ENCODE measurements at regions not wholly inside any gene's neighbourhood (a gene's known extent, or its start where the extent isn't known, plus 50 kb on each side); places are given as distances from the start of the nearest gene placed in this dataset.

DNA sequence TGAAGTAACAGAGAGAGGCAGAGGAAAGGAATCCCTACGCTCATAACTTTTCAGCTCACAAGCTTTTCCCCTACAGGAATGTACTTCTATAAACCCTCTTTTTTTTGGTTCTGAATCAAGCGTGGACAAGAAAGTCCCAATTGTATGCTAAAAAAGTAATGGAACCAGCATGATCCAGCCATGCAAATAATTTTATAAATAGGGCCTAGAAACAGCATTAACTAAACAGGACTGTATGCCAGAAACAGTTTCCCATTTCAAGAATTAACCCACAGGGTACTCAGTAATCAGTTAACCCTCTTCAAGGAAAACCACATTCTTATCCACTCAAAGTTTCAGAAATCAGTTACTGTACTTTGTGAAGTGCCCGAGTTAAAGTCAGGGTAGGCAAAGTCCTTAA is 87.0 kb upstream of the HMGCLL1 start:
- Mint-ChIP-seq H3K27ac (no peak overlapping the region), H3K36me3 (no peaks in the 10 kb centered on the region), H3K4me3 (no peak overlapping the region), H3K9me3 (peaks cover 5 to 22% (median 10%) of the 10 kb centered on the region in 7 donors), H3K27me3 (no peaks in the 10 kb centered on the region), H3K4me1 (no peaks in the 10 kb centered on the region)
- ATAC-seq (ENCODE audit: low read depth in 2 of 2) (no peak), DNase-seq (no peak)

DNA sequence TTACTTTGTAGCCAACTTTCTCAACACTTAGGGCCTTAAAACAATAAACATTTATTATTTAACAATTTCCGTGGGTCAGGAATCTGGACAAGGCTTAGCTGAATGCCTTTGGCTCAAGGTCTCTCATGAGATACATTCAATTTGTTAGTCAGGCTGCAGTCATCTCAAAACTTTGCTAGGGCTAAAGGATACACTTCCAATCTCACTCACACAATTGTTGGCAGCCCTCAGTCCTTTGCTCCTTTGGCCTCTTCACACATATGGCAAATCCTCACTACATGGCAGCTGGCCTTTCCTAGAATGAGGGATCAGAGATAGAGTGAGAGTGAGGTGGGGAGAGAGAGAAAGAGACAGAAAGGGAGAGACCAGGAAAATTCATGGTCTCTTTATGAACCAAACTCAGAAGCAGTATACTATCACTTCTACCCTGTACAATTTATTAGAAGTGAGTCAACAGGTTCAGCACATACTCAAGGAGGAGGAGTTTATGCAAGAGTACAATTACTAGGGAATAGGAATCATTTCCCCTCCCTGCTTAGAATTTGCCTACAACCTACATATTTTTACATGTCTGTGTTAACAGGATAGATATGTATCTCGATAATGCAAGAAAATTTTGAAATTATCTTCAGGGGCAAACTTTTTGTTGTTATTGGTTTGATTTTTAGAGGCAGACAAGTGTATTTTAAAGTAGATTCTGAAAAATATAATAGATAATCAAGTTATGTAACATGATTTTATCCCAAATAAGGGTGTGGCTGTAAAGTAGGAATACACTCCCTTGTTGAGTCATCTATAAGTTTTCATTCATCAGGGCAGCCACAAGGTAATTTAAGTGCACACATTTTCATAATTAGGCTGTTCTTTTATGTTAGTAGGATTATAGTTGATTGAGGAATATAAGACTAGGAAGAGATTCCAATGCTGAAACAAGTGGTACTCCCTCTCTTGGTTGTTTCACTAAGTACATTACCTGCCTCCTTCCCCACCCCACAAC is 85.9 kb upstream of the HMGCLL1 start:
- Mint-ChIP-seq H3K27me3 (no peaks in the 10 kb centered on the region), H3K4me3 (no peak overlapping the region), H3K9me3 (peaks cover 5 to 22% (median 10%) of the 10 kb centered on the region in 7 donors), H3K36me3 (no peaks in the 10 kb centered on the region), H3K4me1 (no peaks in the 10 kb centered on the region), H3K27ac (no peak overlapping the region)
- no peak for ATAC-seq (ENCODE audit: low read depth in 2 of 2)
- DNase-seq, result no peak

DNA sequence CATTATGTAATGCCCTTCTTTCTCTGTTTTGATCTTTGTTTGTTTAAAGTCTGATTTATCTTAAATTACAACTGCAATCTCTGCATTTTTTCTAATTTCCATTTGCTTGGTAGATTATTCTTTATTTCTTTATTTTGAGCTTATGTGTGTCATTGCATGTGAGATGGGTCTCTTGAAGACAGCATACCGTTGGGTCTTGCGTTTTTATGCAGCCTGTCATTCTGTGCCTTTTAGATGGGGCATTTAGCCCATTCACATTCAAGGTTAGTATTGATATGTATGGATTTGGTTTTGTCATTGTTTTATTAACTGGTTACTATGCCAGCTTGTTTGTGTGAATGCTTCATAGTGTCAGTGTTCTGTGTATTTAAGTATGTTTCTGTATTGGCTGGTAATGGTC is 84.9 kb upstream of the HMGCLL1 start:
- peaks cover 7 to 30% (median 12%) of the 10 kb centered on the region in 7 donors for H3K9me3 Mint-ChIP-seq
- DNase-seq, result no peak
- H3K4me3 Mint-ChIP-seq, result no peak overlapping the region
- H3K4me1 Mint-ChIP-seq, result no peaks in the 10 kb centered on the region
- no peak overlapping the region for H3K27ac Mint-ChIP-seq
- no peaks in the 10 kb centered on the region for H3K27me3 Mint-ChIP-seq
- H3K36me3 Mint-ChIP-seq, result no peaks in the 10 kb centered on the region
- ATAC-seq (ENCODE audit: low read depth in 2 of 2), result no peak

DNA sequence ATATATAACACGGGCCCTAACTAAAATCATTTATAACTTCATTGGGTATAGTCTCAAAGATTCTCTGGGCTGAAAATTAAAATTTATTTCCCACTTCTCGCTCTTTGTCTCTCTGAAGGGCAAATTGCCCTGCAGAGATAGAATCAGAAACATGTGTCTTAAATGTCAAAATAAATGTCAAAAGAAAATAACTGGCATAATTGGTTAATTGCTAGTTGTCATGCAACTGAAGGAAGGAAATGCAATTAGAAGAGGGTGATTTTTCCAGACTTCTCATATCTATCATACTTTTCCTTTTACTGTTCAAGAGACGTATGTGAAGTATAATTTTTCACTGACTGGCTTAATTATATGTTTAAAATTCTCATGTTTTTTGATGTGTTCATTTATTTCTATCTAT is 80.3 kb upstream of the HMGCLL1 start:
- H3K27ac Mint-ChIP-seq, result no peak overlapping the region
- no peak for DNase-seq
- H3K4me1 Mint-ChIP-seq, result no peaks in the 10 kb centered on the region
- no peaks in the 10 kb centered on the region for H3K27me3 Mint-ChIP-seq
- H3K9me3 Mint-ChIP-seq, result peaks cover 7 to 34% (median 12%) of the 10 kb centered on the region in 7 donors
- H3K4me3 Mint-ChIP-seq, result no peak overlapping the region
- no peak for ATAC-seq (ENCODE audit: low read depth in 2 of 2)
- no peaks in the 10 kb centered on the region for H3K36me3 Mint-ChIP-seq

DNA sequence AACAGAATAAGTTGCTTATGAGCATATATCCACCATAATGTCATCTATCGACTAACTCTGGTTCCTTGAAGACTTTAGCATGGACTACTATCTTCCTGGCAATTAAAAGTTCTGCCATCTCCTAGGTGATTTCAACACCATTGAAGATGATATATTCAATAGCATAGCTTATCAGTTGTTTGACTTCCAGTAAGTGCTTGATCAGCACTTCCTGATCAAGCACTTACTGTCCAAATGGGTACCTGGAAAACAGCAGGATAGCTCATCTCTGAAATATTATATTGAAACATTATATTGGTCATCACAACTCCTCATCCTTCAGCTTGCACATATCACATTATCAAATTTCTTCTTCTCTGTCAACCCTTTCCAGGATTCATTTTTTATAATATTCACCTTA is 75.5 kb upstream of the HMGCLL1 start:
- DNase-seq (no peak), ATAC-seq (ENCODE audit: low read depth in 2 of 2) (no peak)
- Mint-ChIP-seq H3K4me3 (no peak overlapping the region), H3K9me3 (peaks cover 0 to 24% (median 4%) of the 10 kb centered on the region in 7 donors), H3K4me1 (no peaks in the 10 kb centered on the region), H3K36me3 (no peaks in the 10 kb centered on the region), H3K27me3 (no peaks in the 10 kb centered on the region), H3K27ac (no peak overlapping the region)

DNA sequence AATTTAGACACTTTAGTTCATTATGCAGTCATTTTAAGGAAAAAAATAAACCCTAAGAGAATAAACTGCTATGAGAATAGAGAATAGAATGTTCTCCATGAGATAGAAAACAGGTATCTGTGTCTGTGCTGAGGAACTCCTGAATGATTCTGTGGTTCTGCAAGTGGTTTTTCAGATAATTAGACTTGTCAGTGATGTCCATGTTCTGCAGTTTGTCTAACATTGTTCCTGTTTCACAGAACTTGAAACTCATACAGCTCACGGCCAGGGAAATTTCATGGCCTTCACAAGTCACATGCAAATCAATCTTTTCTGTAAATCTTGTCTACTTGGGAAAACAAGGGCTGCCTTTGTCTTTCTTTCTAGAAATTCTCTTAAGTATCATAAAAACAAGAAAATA is 73.4 kb upstream of the HMGCLL1 start:
- H3K4me1 Mint-ChIP-seq, result no peaks in the 10 kb centered on the region
- no peak overlapping the region for H3K27ac Mint-ChIP-seq
- DNase-seq (no peak), ATAC-seq (ENCODE audit: low read depth in 2 of 2) (no peak)
- H3K36me3 Mint-ChIP-seq, result no peaks in the 10 kb centered on the region
- no peaks in the 10 kb centered on the region for H3K27me3 Mint-ChIP-seq
- H3K9me3 Mint-ChIP-seq, result peaks cover 0 to 13% (median 1%) of the 10 kb centered on the region in 7 donors
- no peak overlapping the region for H3K4me3 Mint-ChIP-seq

DNA sequence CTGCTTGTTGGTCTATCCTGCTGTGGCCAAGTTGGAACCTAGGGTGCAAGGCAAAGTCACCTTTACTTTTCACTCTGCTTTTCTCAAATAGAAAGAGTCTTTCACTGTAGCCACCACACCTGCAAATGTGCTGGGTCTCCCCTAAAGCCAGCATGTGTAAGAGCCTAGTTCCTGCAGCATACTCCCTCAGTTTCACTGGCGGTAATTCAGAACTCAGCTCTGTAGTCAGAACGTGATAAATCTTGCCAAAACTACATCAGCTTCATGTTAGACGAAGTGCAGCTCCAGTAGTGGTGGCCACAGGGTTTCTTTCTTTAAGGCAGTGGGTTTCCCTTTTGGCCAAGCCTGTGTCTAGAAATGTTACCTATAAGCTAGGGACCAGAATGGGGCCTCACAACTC is 72.0 kb upstream of the HMGCLL1 start:
- no peak for DNase-seq
- H3K4me3 Mint-ChIP-seq, result no peak overlapping the region
- H3K27ac Mint-ChIP-seq, result no peak overlapping the region

DNA sequence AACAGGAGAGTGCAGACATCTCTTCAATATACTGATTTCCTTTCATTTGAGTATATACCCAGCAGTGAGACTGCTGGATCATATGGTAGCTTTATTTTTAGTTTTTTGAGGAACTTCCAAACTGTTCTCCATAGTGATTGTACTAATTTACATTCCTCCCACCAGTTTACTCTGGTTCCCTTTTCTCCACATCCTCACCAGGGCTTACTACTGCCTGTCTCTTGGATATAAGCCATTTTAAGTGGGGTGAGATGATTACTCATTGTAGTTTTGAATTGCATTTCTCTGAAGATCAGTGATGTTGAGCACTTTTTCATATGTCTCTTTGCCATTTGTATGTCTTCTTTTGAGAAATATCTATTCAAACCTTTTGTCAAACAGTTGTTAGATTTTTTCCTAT is 64.9 kb upstream of the HMGCLL1 start:
- no peaks in the 10 kb centered on the region for H3K4me1 Mint-ChIP-seq
- no peak overlapping the region for H3K4me3 Mint-ChIP-seq
- no peak for ATAC-seq (ENCODE audit: low read depth in 2 of 2)
- peaks cover 0 to 35% (median 11%) of the 10 kb centered on the region in 7 donors for H3K9me3 Mint-ChIP-seq
- H3K27me3 Mint-ChIP-seq, result no peaks in the 10 kb centered on the region
- no peak overlapping the region for H3K27ac Mint-ChIP-seq
- H3K36me3 Mint-ChIP-seq, result no peaks in the 10 kb centered on the region
- DNase-seq, result no peak

More for the DNA sequence above, 72.0 kb upstream of the HMGCLL1 start:
- no peaks in the 10 kb centered on the region for H3K4me1 Mint-ChIP-seq
- peaks cover 0 to 5% (median 2%) of the 10 kb centered on the region in 7 donors for H3K9me3 Mint-ChIP-seq
- no peaks in the 10 kb centered on the region for H3K36me3 Mint-ChIP-seq
- H3K27me3 Mint-ChIP-seq, result no peaks in the 10 kb centered on the region
- ATAC-seq (ENCODE audit: low read depth in 2 of 2), result no peak

DNA sequence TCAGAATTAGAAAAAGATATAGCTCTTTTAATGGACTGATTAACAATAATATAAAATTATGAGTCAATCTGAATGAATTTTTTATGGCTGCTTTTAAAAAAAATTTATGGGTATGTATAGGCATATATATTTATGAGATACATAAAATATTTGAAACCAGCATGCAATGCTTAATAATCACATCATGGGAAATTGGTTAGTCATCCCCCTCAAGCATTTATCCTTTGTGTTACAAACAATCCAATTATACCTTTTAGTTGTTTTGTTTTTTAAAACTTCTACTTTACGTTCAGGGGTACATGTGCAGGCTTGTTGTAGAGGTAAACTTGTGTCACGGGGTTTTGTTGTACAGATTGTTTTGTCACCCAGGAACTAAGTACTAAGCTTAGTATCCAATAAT is 63.4 kb upstream of the HMGCLL1 start:
- Mint-ChIP-seq H3K36me3 (no peaks in the 10 kb centered on the region), H3K27ac (no peak overlapping the region), H3K9me3 (peaks cover 0 to 35% (median 10%) of the 10 kb centered on the region in 7 donors), H3K4me3 (no peak overlapping the region), H3K4me1 (no peaks in the 10 kb centered on the region), H3K27me3 (no peaks in the 10 kb centered on the region)
- DNase-seq (no peak), ATAC-seq (ENCODE audit: low read depth in 2 of 2) (no peak)

DNA sequence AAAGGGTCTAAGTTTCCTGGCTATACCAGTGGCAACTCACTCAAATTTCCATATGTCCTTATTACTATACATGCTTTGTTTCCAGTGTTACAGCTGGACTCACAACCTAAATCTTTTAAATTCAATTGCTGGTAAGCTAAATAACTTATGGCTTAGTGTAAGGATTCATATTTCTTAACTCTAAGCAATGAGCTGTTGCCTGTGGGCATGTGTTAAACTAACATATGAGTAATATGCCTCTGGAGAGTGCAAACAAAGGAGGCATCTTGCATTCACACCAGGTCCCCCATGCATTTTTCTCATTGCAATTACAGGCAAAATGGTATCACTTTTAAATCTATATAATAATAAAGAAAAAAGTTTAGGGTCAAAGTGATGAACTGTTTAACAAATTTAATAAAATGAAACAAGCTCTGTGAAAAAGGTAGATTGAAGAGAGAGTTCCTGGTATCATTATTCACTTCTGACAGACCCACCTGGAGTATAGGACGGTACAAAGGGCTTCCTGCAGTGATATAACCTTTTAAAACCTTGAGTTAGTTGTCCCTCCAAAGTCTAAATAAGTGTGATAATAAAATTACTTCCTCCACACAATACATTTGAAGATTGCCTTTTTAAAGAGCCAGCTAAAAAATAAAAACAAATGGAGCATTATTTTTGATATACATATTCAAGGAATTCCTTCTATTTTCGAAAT is 57.6 kb upstream of the HMGCLL1 start:
- peaks cover 0 to 8% (median 0%) of the 10 kb centered on the region in 7 donors for H3K9me3 Mint-ChIP-seq
- no peak overlapping the region for H3K27ac Mint-ChIP-seq
- H3K4me3 Mint-ChIP-seq, result no peak overlapping the region
- DNase-seq (no peak), ATAC-seq (ENCODE audit: low read depth in 2 of 2) (no peak)
- H3K36me3 Mint-ChIP-seq, result no peaks in the 10 kb centered on the region
- no peaks in the 10 kb centered on the region for H3K4me1 Mint-ChIP-seq
- no peaks in the 10 kb centered on the region for H3K27me3 Mint-ChIP-seq

DNA sequence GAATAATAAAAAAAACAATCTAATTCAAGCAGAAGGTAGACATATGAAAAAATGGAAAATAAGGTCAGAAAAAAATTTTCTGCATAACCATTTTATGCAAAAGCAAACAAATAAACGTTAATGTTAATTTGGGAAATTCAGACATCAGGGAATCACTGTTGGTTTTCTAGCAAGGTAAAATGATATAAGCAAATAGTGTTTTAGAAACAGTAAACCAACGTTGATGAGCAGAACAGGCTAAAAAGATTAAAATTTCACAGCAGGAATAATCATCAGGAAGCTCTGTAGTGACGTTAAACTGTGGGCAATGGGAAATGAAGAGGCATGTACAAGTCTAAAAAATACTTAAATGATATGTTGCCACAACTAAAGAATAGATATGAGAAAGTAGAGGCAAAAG is 54.5 kb upstream of the HMGCLL1 start:
- Mint-ChIP-seq H3K36me3 (no peaks in the 10 kb centered on the region), H3K27ac (no peak overlapping the region), H3K4me3 (no peak overlapping the region), H3K4me1 (no peaks in the 10 kb centered on the region), H3K9me3 (peaks cover 0 to 5% (median 0%) of the 10 kb centered on the region in 7 donors), H3K27me3 (no peaks in the 10 kb centered on the region)
- ATAC-seq (ENCODE audit: low read depth in 2 of 2) (no peak), DNase-seq (no peak)

DNA sequence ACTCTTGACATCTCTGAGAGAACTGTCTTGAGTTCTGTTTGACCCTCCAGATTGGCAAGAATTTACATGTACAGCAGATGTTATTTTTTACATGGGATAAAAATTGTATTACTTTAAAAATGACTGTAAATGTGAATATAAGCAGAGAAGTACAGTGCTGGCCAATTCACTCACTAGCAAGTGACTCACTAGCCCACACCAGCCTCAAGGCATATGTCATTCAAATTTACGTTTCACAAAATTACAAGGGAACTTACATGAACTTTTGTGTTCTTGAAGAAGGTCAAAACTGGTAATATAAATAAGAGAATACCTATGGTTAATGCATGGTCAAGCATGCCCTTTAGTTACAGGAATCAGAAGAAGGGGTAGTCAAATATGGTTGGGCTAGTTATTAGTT is 54.0 kb upstream of the HMGCLL1 start:
- Mint-ChIP-seq H3K4me1 (no peaks in the 10 kb centered on the region), H3K4me3 (no peak overlapping the region), H3K27me3 (no peaks in the 10 kb centered on the region), H3K27ac (no peak overlapping the region), H3K36me3 (no peaks in the 10 kb centered on the region), H3K9me3 (peaks cover 0 to 6% (median 0%) of the 10 kb centered on the region in 7 donors)
- no peak for ATAC-seq (ENCODE audit: low read depth in 2 of 2)
- no peak for DNase-seq

All from naive B cell (primary cell).